ENCODE measurements at regions not wholly inside any gene's neighbourhood (a gene's known extent, or its start where the extent isn't known, plus 50 kb on each side); places are given as distances from the start of the nearest gene placed in this dataset.

- ChIA-PET CTCF (no interaction called here), POLR2A (ENCODE audit: unreplicated experiment) (no interaction called here)
- Histone ChIP-seq H3F3A (ENCODE audit: insufficient read depth, low read depth) (no peaks in the 10 kb centered on the region), H3K4me3 (no peak overlapping the region), H3K4me2 (no peak overlapping the region), H3K27ac (no peak overlapping the region), H2AFZ (no peak overlapping the region), H3K36me3 (ENCODE audit: low read depth) (no peaks in the 10 kb centered on the region), H3K79me2 (ENCODE audit: low read depth) (no peaks in the 10 kb centered on the region), H3K27me3 (ENCODE audit: insufficient read depth, low read depth) (no peaks in the 10 kb centered on the region), H3K9me3 (ENCODE audit: insufficient read depth, low read depth) (no peaks in the 10 kb centered on the region), H3K9me2 (ENCODE audit: insufficient read depth) (no peaks in the 10 kb centered on the region), H4K20me1 (ENCODE audit: insufficient read depth) (no peaks in the 10 kb centered on the region), H3K4me1 (replicated peaks; ENCODE audit: insufficient read depth) (no peaks in the 10 kb centered on the region)
- DNase-seq: no peak
- no TSS peak for BruUV-seq (replicated peaks)
- intact Hi-C loops (cut with micrococcal nuclease; ENCODE audit: unreplicated experiment): no loop called here
- TF ChIP-seq EZH2 (IDR thresholded peaks at IDR 0.05; ENCODE audit: low read depth) (no peak), CTCF (conservative IDR thresholded peaks at IDR 0.05) (no peak)
These were observed 455.0 kb downstream of the ZIC3 start for GRCh38 chrX:138020941-138021340.

DNA sequence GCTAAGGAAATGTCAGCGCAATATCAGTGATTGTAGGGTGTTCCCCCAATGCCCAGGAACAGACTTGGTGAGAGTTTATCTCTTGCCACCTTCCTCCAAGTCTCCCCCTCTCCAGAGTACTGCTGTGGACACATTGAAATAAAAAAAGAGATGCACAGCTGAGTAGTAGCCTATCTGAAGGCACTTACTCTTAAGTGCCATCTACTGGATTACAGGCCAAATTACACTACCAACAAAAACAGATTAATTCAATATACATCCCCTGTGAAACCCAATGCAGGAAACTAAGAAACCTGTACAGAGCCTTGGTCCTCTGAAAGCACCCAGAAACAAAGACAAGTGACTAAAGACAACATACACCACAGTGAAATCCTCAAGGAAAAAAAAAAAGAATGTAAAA lies 460.3 kb downstream of the ZIC3 start:
- POLR2A ChIA-PET (ENCODE audit: unreplicated experiment): no interaction called here
- Histone ChIP-seq H3K4me1 (replicated peaks; ENCODE audit: insufficient read depth) (no peaks in the 10 kb centered on the region), H3K27me3 (ENCODE audit: insufficient read depth, low read depth) (no peaks in the 10 kb centered on the region), H3K27ac (no peak overlapping the region), H3K4me3 (no peak overlapping the region), H2AFZ (no peak overlapping the region), H3K4me2 (no peak overlapping the region), H3K9me2 (ENCODE audit: insufficient read depth) (no peaks in the 10 kb centered on the region), H3K9me3 (ENCODE audit: insufficient read depth, low read depth) (no peaks in the 10 kb centered on the region), H3K36me3 (ENCODE audit: low read depth) (no peaks in the 10 kb centered on the region), H3F3A (ENCODE audit: insufficient read depth, low read depth) (no peaks in the 10 kb centered on the region), H3K79me2 (ENCODE audit: low read depth) (no peaks in the 10 kb centered on the region), H4K20me1 (ENCODE audit: insufficient read depth) (no peaks in the 10 kb centered on the region; the same call in 1 of the 2 replicates)
- DNase-seq: no peak
- TF ChIP-seq CTCF (conservative IDR thresholded peaks at IDR 0.05) (peak; percentile 67), EZH2 (IDR thresholded peaks at IDR 0.05; ENCODE audit: low read depth) (no peak)
- CTCF ChIA-PET: no interaction called here
- intact Hi-C loops (cut with micrococcal nuclease; ENCODE audit: unreplicated experiment): no loop called here
- BruUV-seq (replicated peaks): no TSS peak

- H3K4me2 ChIP-seq: no peak overlapping the region
- H4K20me1 ChIP-seq (ENCODE audit: insufficient read depth): no peaks in the 10 kb centered on the region; the same call in 1 of the 2 replicates
- no peak overlapping the region for H3K4me3 ChIP-seq
- H3K4me1 ChIP-seq (replicated peaks; ENCODE audit: insufficient read depth): no peaks in the 10 kb centered on the region
- H3K9me3 ChIP-seq (ENCODE audit: insufficient read depth, low read depth): no peaks in the 10 kb centered on the region
- intact Hi-C loops (cut with micrococcal nuclease; ENCODE audit: unreplicated experiment): no loop called here
- no peaks in the 10 kb centered on the region for H3K9me2 ChIP-seq (ENCODE audit: insufficient read depth)
- no peaks in the 10 kb centered on the region for H3F3A ChIP-seq (ENCODE audit: insufficient read depth, low read depth)
- no peak overlapping the region for H3K27ac ChIP-seq
- no peaks in the 10 kb centered on the region for H3K27me3 ChIP-seq (ENCODE audit: insufficient read depth, low read depth)
- ChIA-PET POLR2A (ENCODE audit: unreplicated experiment) (no interaction called here), CTCF (no interaction called here)
- H3K79me2 ChIP-seq (ENCODE audit: low read depth): no peaks in the 10 kb centered on the region
- no peak for DNase-seq
- TF ChIP-seq EZH2 (IDR thresholded peaks at IDR 0.05; ENCODE audit: low read depth): no peak
- no peak for TF ChIP-seq CTCF (conservative IDR thresholded peaks at IDR 0.05)
- H3K36me3 ChIP-seq (ENCODE audit: low read depth): no peaks in the 10 kb centered on the region
- no TSS peak for BruUV-seq (replicated peaks)
- no peak overlapping the region for H2AFZ ChIP-seq
These were observed 465.8 kb downstream of the ZIC3 start for GRCh38 chrX:138031715-138032114.

Data from PC-9 (cell line).